HG03439 (cell line): ENCODE measurements at regions not wholly inside any gene's neighbourhood (a gene's known extent, or its start where the extent isn't known, plus 50 kb on each side); places are given as distances from the start of the nearest gene placed in this dataset.

Experiments used
- ATAC-seq: cut with Tn5 transposase; IDR thresholded peaks from one replicate; pipeline ENCODE4 v1.9.1; 2021; ENCODE audit warnings: mild to moderate bottlenecking, moderate library complexity; ENCODE audit not compliant: unreplicated experiment

GRCh38 chr6:165090242-165090641 is 219.2 kb downstream of the C6orf118 start:
- no peak for ATAC-seq

- no peak for ATAC-seq
Measured at GRCh38 chr6:165086814-165087213, 222.6 kb downstream of the C6orf118 start.

GRCh38 chr6:165082636-165083035 is 226.8 kb downstream of the C6orf118 start:
- ATAC-seq, result no peak

- no peak for ATAC-seq
Measured at GRCh38 chr6:165081944-165082532, 227.4 kb downstream of the C6orf118 start.

GRCh38 chr6:165077876-165078275 is 231.5 kb downstream of the C6orf118 start:
- no peak for ATAC-seq

GRCh38 chr6:165071906-165072305 is 237.5 kb downstream of the C6orf118 start:
- no peak for ATAC-seq

- no peak for ATAC-seq
Measured at GRCh38 chr6:165060720-165061119, 248.7 kb downstream of the C6orf118 start.

GRCh38 chr6:165059032-165059431 is 250.4 kb downstream of the C6orf118 start:
- ATAC-seq, result no peak

- no peak for ATAC-seq
Measured at GRCh38 chr6:165056292-165056691, 253.1 kb downstream of the C6orf118 start.

GRCh38 chr6:165055231-165055630 is 254.2 kb downstream of the C6orf118 start:
- ATAC-seq, result no peak

- ATAC-seq, result no peak
Measured at GRCh38 chr6:165052561-165053480, 256.6 kb downstream of the C6orf118 start.

- ATAC-seq, result no peak
Measured at GRCh38 chr6:165049362-165049761, 260.0 kb downstream of the C6orf118 start.

- ATAC-seq, result no peak
Measured at GRCh38 chr6:165047952-165048351, 261.5 kb downstream of the C6orf118 start.

GRCh38 chr6:165045631-165046030 is 263.8 kb downstream of the C6orf118 start:
- no peak for ATAC-seq

GRCh38 chr6:165042912-165043311 is 266.5 kb downstream of the C6orf118 start:
- ATAC-seq, result no peak

- no peak for ATAC-seq
Measured at GRCh38 chr6:165040440-165040839, 269.0 kb downstream of the C6orf118 start.

GRCh38 chr6:165034271-165034741 is 275.1 kb downstream of the C6orf118 start:
- no peak for ATAC-seq

GRCh38 chr6:165031502-165031901 is 277.9 kb downstream of the C6orf118 start:
- no peak for ATAC-seq

- no peak for ATAC-seq
Measured at GRCh38 chr6:165025040-165025439, 284.4 kb downstream of the C6orf118 start.

- no peak for ATAC-seq
Measured at GRCh38 chr6:165019681-165020080, 289.7 kb downstream of the C6orf118 start.

GRCh38 chr6:165015676-165016075 is 293.7 kb downstream of the C6orf118 start:
- no peak for ATAC-seq

- no peak for ATAC-seq
Measured at GRCh38 chr6:165013701-165014100, 295.7 kb downstream of the C6orf118 start.
